Nephron (organoid): ENCODE measurements at regions not wholly inside any gene's neighbourhood (a gene's known extent, or its start where the extent isn't known, plus 50 kb on each side); places are given as distances from the start of the nearest gene placed in this dataset.

Experiments used
- H3K27ac Mint-ChIP-seq, 3 experiments: 2 replicates each; pipeline ENCODE4 v1.8.0; 2020; ENCODE audit warnings: mixed read lengths in 3 of 3, mild to moderate bottlenecking in 2 of 3, moderate library complexity in 1 of 3
- H3K27me3 Mint-ChIP-seq: 2 replicates; pipeline ENCODE4 v1.8.0; 2021; ENCODE audit warnings: low read depth, mild to moderate bottlenecking, moderate library complexity, mixed read lengths
- H3K36me3 Mint-ChIP-seq: 2 replicates; pipeline ENCODE4 v1.8.0; 2020; ENCODE audit warnings: low read depth, mixed read lengths
- H3K4me1 Mint-ChIP-seq: 2 replicates; pipeline ENCODE4 v1.8.0; 2020; ENCODE audit warnings: mixed read lengths
- H3K4me3 Mint-ChIP-seq, 3 experiments: 2 replicates each; pipeline ENCODE4 v1.8.0; 2020; ENCODE audit warnings: mild to moderate bottlenecking in 3 of 3, mixed read lengths in 3 of 3, moderate library complexity in 2 of 3
- H3K9me3 Mint-ChIP-seq: 2 replicates; pipeline ENCODE4 v1.8.0; 2020; ENCODE audit warnings: mixed read lengths
- CTCF ChIP-seq, 3 experiments: fragments of 200-600 bp; sonication (generic); IDR thresholded peaks; one replicate each; pipeline ENCODE4 v1.5.0; 2021; ENCODE audit warnings: antibody characterized with exemption in 3 of 3; ENCODE audit not compliant: unreplicated experiment in 3 of 3

GRCh38 chr2:217407362-217407761, 547.5 kb upstream of the TNP1 start:
- Mint-ChIP-seq H3K9me3 (no peaks in the 10 kb centered on the region), H3K27me3 (no peaks in the 10 kb centered on the region), H3K4me3 (no peak overlapping the region), H3K27ac (peak overlapping the region; percentile 0 to 88 (median 77)), H3K36me3 (no peaks in the 10 kb centered on the region), H3K4me1 (peaks cover 66% of the 10 kb centered on the region)
- no peak for TF ChIP-seq CTCF (IDR thresholded peaks at IDR 0.05; ENCODE audit: unreplicated experiment in 3 of 3)

GRCh38 chr2:217404236-217404760, 544.4 kb upstream of the TNP1 start:
- Mint-ChIP-seq H3K9me3 (no peaks in the 10 kb centered on the region), H3K4me1 (peaks cover 48% of the 10 kb centered on the region), H3K27me3 (no peaks in the 10 kb centered on the region), H3K4me3 (no peak overlapping the region), H3K27ac (peak overlapping the region; percentile 79 to 99 (median 98)), H3K36me3 (no peaks in the 10 kb centered on the region)
- TF ChIP-seq CTCF (IDR thresholded peaks at IDR 0.05; ENCODE audit: unreplicated experiment in 3 of 3) = no peak

- peaks cover 44% of the 10 kb centered on the region for H3K4me1 Mint-ChIP-seq
- no peaks in the 10 kb centered on the region for H3K9me3 Mint-ChIP-seq
- TF ChIP-seq CTCF (IDR thresholded peaks at IDR 0.05; ENCODE audit: unreplicated experiment in 3 of 3) = no peak
- no peaks in the 10 kb centered on the region for H3K36me3 Mint-ChIP-seq
- H3K27me3 Mint-ChIP-seq = no peaks in the 10 kb centered on the region
- peak overlapping the region in 2 of 3 experiments; percentile 22 to 32 for H3K4me3 Mint-ChIP-seq
- peak overlapping the region; percentile 97 to 99 (median 98) for H3K27ac Mint-ChIP-seq
Observed at GRCh38 chr2:217402761-217403383, 543.0 kb upstream of the TNP1 start.

GRCh38 chr2:217402144-217402543, 542.3 kb upstream of the TNP1 start:
- no peak for TF ChIP-seq CTCF (IDR thresholded peaks at IDR 0.05; ENCODE audit: unreplicated experiment in 3 of 3)
- Mint-ChIP-seq H3K27ac (peak overlapping the region; percentile 97 to 99 (median 98)), H3K36me3 (no peaks in the 10 kb centered on the region), H3K9me3 (no peaks in the 10 kb centered on the region), H3K4me1 (peaks cover 37% of the 10 kb centered on the region), H3K27me3 (no peaks in the 10 kb centered on the region), H3K4me3 (no peak overlapping the region)

- TF ChIP-seq CTCF (IDR thresholded peaks at IDR 0.05; ENCODE audit: unreplicated experiment in 3 of 3) = no peak
- Mint-ChIP-seq H3K36me3 (no peaks in the 10 kb centered on the region), H3K4me3 (no peak overlapping the region), H3K9me3 (no peaks in the 10 kb centered on the region), H3K27ac (peak overlapping the region in 1 of 3 experiments; percentile 63), H3K27me3 (no peaks in the 10 kb centered on the region), H3K4me1 (peaks cover 34% of the 10 kb centered on the region)
Observed at GRCh38 chr2:217399291-217399690, 539.4 kb upstream of the TNP1 start.

- H3K27me3 Mint-ChIP-seq = no peaks in the 10 kb centered on the region
- peaks cover 30% of the 10 kb centered on the region for H3K4me1 Mint-ChIP-seq
- peak overlapping the region in 2 of 3 experiments; percentile 27 to 63 for H3K27ac Mint-ChIP-seq
- no peak overlapping the region for H3K4me3 Mint-ChIP-seq
- no peaks in the 10 kb centered on the region for H3K9me3 Mint-ChIP-seq
- H3K36me3 Mint-ChIP-seq = no peaks in the 10 kb centered on the region
- TF ChIP-seq CTCF (IDR thresholded peaks at IDR 0.05; ENCODE audit: unreplicated experiment in 3 of 3) = no peak
Observed at GRCh38 chr2:217398860-217399259, 539.0 kb upstream of the TNP1 start.
